Stomach (tissue), 8 donors: ENCODE measurements at regions not wholly inside any gene's neighbourhood (a gene's known extent, or its start where the extent isn't known, plus 50 kb on each side); places are given as distances from the start of the nearest gene placed in this dataset.
A peak's percentile ranks its signal among the peaks of the same experiment; 100 is the strongest.

Experiments
- DNase-seq, 2 donors: peaks; one replicate each; pipeline versions ENCODE4 v3.0.0 to v3.0.0-alpha.2; 2013 to 2019
- H3K27ac ChIP-seq, 5 donors: fragments of 200-600 bp in 4 of 5; sonication (generic) in 4 of 5; one replicate each; pipeline ENCODE4 v1.5.1; 2013 to 2019; ENCODE audit warnings: mild to moderate bottlenecking in 1 of 5, moderate library complexity in 1 of 5
- H3K27me3 ChIP-seq, 3 donors: fragments of 200-600 bp; sonication (generic); one replicate each; pipeline ENCODE4 v1.5.1; 2017 to 2019; ENCODE audit warnings: mixed run types in 1 of 3
- H3K36me3 ChIP-seq, 4 donors: fragments of 200-600 bp; sonication (generic); 1 replicate in 3 of 4; 2 replicates in 1 of 4; pipeline ENCODE4 v1.5.1; 2016 to 2019
- H3K4me1 ChIP-seq, 4 donors: fragments of 200-600 bp; sonication (generic); one replicate each; pipeline ENCODE4 v1.5.1; 2016 to 2019
- H3K4me3 ChIP-seq, 4 donors: fragments of 200-600 bp; sonication (generic) in 3 of 4; one replicate each; pipeline ENCODE4 v1.5.1; 2016 to 2019; ENCODE audit warnings: mild to moderate bottlenecking in 1 of 4
- H3K9me3 ChIP-seq, 4 donors: fragments of 200-600 bp; sonication (generic); one replicate each; pipeline ENCODE4 v1.5.1; 2016 to 2019
- CTCF ChIP-seq, 7 experiments: fragments of 450-650 bp in 4 of 7; fragments of 200-600 bp in 3 of 7; sonication (generic) in 3 of 7; IDR thresholded peaks; one replicate each; pipeline ENCODE4 v1.5.1; 2016 to 2019; ENCODE audit warnings: antibody characterized with exemption in 7 of 7, control low read depth in 2 of 7, mild to moderate bottlenecking in 1 of 7
- EP300 ChIP-seq: sonication (generic); formaldehyde crosslinking; IDR thresholded peaks from one replicate; pipeline ENCODE4 v1.6.1; 2017; ENCODE audit warnings: antibody characterized with exemption
- POLR2A ChIP-seq, 4 donors: fragments of 450-650 bp; IDR thresholded peaks; one replicate each; pipeline ENCODE4 v1.6.1; 2016; ENCODE audit warnings: antibody characterized with exemption in 4 of 4, control low read depth in 2 of 4, mild to moderate bottlenecking in 1 of 4, moderate library complexity in 1 of 4
- POLR2AphosphoS5 ChIP-seq, 3 donors: sonication (generic); formaldehyde crosslinking; IDR thresholded peaks; one replicate each; pipeline ENCODE4 v1.6.1; 2016; ENCODE audit warnings: antibody characterized with exemption in 3 of 3
- WGBS, 5 donors: extraction: QIAGEN DNeasy Blood & Tissue Kit in 3 of 5; methylation state at CpG; one replicate each; pipeline versions ENCODE4 v1.1.5 to v1.1.7; 2013 to 2018; 5-methylcytosine and 5-hydroxymethylcytosine counted together
- intact Hi-C: fragments of 100-400 bp; cut with DNase I; formaldehyde crosslinking; loops from one replicate; pipeline ENCODE4 v1.15.1; 2023; ENCODE audit warnings: low total_unique reads
- donor health status: healthy with polysubstance abuse.
- donor health status: Bipolar disorder and iron deficiency.
- donor health status: healthy.

GRCh38 chr11:25924586-25924985, 407.3 kb upstream of the ANO3 start:
- no peaks in the 10 kb centered on the region for H3K27me3 ChIP-seq
- H3K4me3 ChIP-seq, result no peak overlapping the region
- H3K4me1 ChIP-seq, result peaks cover 0 to 6% (median 0%) of the 10 kb centered on the region in 4 donors
- H3K27ac ChIP-seq, result no peak overlapping the region
- no peaks in the 10 kb centered on the region for H3K36me3 ChIP-seq
- intact Hi-C loops, result no loop called here
- peaks cover 0 to 10% (median 4%) of the 10 kb centered on the region in 4 donors for H3K9me3 ChIP-seq
- TF ChIP-seq CTCF (IDR thresholded peaks at IDR 0.05) (no peak), POLR2AphosphoS5 (IDR thresholded peaks at IDR 0.05) (no peak), EP300 (no peak), POLR2A (IDR thresholded peaks at IDR 0.05) (no peak)
- WGBS, 5 donors, result 72 to 88% (median 79%) methylated on average over 4 of the region's 4 CpGs
- no peak for DNase-seq

GRCh38 chr11:25925359-25925758, 406.6 kb upstream of the ANO3 start:
- peaks cover 0 to 10% (median 4%) of the 10 kb centered on the region in 4 donors for H3K9me3 ChIP-seq
- no peak for DNase-seq
- peaks cover 0 to 6% (median 0%) of the 10 kb centered on the region in 4 donors for H3K4me1 ChIP-seq
- H3K36me3 ChIP-seq, result no peaks in the 10 kb centered on the region
- H3K27ac ChIP-seq, result no peak overlapping the region
- 85 to 96% (median 91%) methylated on average over 2 of the region's 2 CpGs for WGBS, 5 donors
- H3K27me3 ChIP-seq, result no peaks in the 10 kb centered on the region
- intact Hi-C loops, result no loop called here
- H3K4me3 ChIP-seq, result no peak overlapping the region
- no peak for TF ChIP-seq POLR2A (IDR thresholded peaks at IDR 0.05)

GRCh38 chr11:25927411-25927953, 404.4 kb upstream of the ANO3 start:
- Histone ChIP-seq H3K27ac (no peak overlapping the region), H3K9me3 (no peaks in the 10 kb centered on the region), H3K27me3 (no peaks in the 10 kb centered on the region), H3K4me3 (no peak overlapping the region), H3K4me1 (peaks cover 0 to 6% (median 0%) of the 10 kb centered on the region in 4 donors), H3K36me3 (no peaks in the 10 kb centered on the region)
- no peak for DNase-seq
- intact Hi-C loops, result no loop called here
- 20 to 31% (median 23%) methylated on average over 3 of the region's 3 CpGs for WGBS, 5 donors
- no peak for TF ChIP-seq EP300
- no peak for TF ChIP-seq POLR2AphosphoS5 (IDR thresholded peaks at IDR 0.05)
- no peak for TF ChIP-seq CTCF (IDR thresholded peaks at IDR 0.05)
- TF ChIP-seq POLR2A (IDR thresholded peaks at IDR 0.05), result no peak

- 16 to 28% (median 19%) methylated on average over 2 of the region's 2 CpGs for WGBS, 5 donors
- peaks cover 0 to 6% (median 0%) of the 10 kb centered on the region in 4 donors for H3K4me1 ChIP-seq
- H3K4me3 ChIP-seq, result no peak overlapping the region
- no peaks in the 10 kb centered on the region for H3K27me3 ChIP-seq
- H3K27ac ChIP-seq, result no peak overlapping the region
- H3K36me3 ChIP-seq, result no peaks in the 10 kb centered on the region
- TF ChIP-seq EP300 (no peak), POLR2AphosphoS5 (IDR thresholded peaks at IDR 0.05) (no peak), POLR2A (IDR thresholded peaks at IDR 0.05) (no peak), CTCF (IDR thresholded peaks at IDR 0.05) (no peak)
- peak in 1 of 2 donors; percentile 36 for DNase-seq
- intact Hi-C loops, result no loop called here
- no peaks in the 10 kb centered on the region for H3K9me3 ChIP-seq
These were observed 403.9 kb upstream of the ANO3 start for GRCh38 chr11:25928076-25928475.

- Histone ChIP-seq H3K9me3 (peaks cover 0 to 4% (median 0%) of the 10 kb centered on the region in 4 donors), H3K4me3 (no peak overlapping the region), H3K27ac (no peak overlapping the region), H3K36me3 (no peaks in the 10 kb centered on the region), H3K4me1 (no peaks in the 10 kb centered on the region), H3K27me3 (no peaks in the 10 kb centered on the region)
- TF ChIP-seq POLR2A (IDR thresholded peaks at IDR 0.05), result no peak
- no peak for TF ChIP-seq EP300
- 31 to 70% (median 64%) methylated on average over 1 of the region's 1 CpG for WGBS, 5 donors
- no peak for DNase-seq
- intact Hi-C loops, result no loop called here
These were observed 393.0 kb upstream of the ANO3 start for GRCh38 chr11:25938952-25939351.
